NCI-H2171 treated with DMSO at 0.1 percent for 48 hours (cell line): ENCODE measurements at regions not wholly inside any gene's neighbourhood (a gene's known extent, or its start where the extent isn't known, plus 50 kb on each side); places are given as distances from the start of the nearest gene placed in this dataset.
A peak's percentile ranks its signal among the peaks of the same experiment; 100 is the strongest.

Experiments used
- DNase-seq: peaks from one replicate; lab custom pipeline; 2025; lab: John Stamatoyannopoulos, UW

DNA sequence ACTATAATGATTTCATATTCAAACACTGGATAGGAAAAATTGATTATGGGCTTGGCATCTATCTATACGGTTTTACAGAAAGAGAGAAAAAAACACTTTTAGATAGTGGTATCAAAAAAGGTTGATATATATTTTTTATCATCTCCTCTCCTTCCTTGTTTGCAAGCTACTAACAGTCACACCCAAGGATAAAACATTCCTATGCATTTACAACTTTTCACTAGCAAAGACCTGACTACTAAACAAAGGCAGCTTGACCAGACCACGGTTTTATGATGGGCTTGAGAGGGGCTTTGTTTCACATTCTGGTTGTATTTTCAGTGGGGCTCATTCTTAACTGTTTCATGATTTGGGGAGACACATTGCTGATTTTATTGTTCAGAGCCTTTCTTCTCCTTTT, 477.6 kb upstream of the CITED2 start:
- DNase-seq = no peak

DNA sequence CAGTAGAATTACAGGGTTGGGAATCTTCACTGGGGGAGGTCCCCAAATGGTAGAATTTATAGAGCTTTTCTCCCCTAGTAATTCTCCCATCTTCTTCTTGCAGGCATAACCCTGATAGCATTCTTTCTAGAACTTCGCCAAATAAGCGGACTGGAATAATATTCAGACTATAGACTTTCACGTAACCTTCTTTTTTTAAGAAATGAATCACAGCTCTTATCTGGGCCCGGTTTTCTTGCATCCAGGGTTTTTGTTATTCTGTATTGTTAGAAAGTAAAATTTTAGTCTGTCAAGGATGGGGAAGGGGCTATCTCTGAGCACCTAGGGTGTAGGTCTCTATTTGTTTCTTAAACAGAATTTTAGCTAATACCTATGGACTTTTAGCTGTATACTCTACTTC, 476.8 kb upstream of the CITED2 start:
- no peak for DNase-seq

DNA sequence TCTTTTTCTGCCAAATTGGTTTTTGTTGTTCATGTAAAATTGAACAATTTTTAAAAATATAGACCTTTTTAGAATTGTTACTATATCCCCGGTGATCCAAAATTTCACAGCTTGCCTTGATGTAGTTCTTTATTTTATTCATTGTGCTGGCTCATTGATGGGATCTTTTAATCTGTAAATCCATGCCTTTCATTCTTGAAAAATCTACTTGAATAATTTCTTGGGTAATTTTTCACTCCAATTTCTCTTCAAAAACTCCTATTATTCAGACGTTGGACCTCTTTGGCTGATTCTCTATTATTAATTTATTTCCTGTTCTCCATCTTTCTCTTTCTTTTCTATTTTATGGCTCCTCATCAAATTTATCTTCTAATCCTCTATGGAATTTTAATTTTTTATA, 476.1 kb upstream of the CITED2 start:
- no peak for DNase-seq

DNA sequence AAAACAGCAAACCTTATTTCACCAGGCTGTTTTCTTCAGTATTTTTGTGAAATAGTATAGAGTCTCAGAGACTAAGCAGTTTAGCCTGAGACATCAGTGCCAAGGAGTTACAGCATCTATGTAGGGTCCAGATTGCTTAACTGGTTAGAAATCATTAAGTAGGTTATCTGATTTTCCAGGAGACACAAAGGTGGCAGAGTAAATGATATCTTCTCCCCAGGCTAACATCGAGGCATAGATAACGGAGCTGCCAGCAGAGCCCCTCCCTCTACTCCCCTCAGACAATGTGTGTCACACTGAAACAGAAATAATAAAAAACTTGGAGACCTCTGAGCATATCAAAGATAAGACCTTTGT, 473.0 kb upstream of the CITED2 start:
- peak; percentile 70 for DNase-seq

DNA sequence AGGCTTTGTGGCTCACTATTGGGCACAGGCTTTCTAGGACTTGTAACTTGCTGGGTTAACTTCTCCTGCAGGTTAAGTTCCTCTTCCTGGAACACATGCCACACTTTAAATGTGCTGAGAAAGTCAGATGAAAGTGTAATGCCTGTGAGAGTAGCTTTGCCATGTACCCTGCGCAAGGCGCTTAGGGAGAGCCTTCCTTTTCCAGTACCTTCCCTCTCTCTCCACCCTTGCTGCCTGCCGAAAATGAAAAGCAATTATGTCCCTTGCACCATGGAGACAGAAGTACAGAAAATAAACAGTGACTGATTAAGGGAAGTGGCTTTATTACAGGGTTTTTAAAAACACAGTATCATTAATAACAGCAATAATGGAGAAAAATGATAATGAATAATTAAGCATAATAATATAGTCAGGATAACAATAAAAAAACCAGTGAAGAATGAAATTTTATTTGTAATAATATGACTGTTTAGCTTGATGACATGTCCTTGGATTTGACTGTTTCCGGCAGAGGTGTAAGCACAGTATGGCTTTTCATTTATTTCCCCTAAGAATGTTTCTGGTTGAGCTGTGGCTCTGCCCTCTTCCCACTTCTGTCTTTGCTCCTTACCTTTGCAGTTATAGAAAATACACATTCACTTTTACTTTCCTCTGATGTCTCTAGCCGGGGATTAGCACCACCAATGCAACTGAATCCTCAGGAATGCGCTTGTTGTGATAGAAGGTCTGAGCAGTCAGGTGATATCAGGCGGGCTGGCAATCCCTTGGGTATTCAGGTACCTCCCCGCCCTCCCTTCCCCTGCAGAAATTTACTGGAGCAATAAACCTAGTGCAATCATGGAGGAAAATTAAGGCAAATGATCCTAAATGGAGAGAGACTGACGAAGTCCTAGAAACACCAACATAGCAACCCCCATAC, 472.3 kb upstream of the CITED2 start:
- DNase-seq = peak; percentile 72

DNA sequence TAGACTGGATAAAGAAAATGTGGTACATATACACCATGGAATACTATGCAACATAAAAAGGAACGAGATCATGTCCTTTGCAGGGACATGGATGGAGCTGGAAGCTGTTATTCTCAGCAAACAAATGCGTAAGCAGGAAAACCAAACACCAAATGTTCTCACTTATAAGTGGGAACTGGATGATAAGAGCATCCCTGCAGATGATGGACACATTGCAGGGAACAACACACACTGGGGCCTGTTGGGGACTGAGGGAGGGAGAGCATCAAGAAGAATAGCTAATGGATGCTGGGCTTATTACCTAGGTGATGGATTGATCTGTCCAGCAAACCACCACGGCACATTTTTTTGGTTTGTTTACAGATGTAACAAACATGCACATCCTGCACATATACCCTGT, 470.5 kb upstream of the CITED2 start:
- DNase-seq = no peak

DNA sequence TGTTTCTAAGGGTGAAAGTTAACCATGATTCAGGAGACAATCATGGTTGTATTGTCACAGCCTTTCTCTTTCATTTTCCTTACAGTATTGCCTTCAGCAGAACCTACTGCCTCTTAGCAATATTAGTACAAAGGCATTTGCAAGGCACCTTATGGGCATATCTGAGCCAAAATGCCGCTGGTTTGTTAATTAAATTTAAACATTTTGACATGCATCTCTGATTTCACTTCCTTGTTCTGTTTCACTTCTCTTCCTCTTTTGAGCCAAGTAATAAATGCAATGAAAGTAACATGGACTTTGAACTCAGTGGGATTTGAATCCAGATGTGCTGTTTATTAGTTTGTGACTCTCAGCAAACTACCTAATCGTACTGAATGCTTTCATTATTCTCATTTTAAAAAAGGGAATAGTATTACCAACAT, 467.4 kb upstream of the CITED2 start:
- no peak for DNase-seq

DNA sequence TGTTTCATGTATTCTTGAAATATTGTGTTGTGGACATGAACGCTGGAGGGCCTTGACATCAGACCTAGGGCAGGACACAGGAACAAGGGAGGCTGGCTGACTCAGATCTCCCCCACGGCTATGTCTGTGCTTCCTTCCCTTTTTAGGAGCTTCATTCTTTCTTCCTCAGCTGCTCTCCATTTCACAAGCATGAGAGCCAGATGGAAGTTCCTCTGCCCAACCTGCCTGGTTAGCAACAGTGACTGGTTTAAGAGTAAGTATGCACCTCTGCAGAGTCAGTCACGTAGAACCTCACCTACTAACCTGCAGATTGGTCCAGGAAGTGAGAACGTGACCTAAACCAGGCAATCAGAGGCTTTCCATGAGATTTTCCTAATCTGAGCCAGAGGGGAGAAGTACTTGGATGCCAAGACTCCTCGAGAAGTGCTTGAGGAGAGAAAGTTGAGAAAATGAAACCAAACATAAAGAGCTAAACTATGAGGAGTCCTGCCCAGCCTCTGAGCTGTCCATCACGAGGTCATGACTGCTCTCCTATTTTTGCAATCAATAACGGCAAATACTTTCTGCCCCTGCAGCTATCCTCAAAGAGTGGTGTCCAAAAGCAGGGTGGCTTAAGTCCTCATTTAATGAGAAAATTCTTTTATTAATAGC, 465.2 kb upstream of the CITED2 start:
- DNase-seq = no peak

DNA sequence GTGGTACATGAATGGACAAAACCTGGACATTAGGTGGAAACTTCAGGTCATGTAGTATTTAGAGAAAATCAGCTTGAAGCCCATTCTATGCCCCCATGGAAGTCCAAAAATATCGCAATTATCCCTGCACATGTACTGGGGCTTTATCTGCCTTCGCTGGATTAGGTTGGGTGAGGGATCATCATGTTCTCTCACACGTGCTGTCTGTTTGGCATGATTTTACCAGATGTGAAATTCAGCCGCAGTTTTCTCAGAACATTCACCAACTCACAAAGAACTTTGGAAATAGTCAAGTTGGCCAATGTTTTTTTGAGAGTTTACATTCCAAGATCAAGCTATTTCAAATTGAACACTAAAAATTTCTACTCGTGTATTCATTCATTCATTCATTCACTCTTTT, 459.8 kb upstream of the CITED2 start:
- no peak for DNase-seq

DNA sequence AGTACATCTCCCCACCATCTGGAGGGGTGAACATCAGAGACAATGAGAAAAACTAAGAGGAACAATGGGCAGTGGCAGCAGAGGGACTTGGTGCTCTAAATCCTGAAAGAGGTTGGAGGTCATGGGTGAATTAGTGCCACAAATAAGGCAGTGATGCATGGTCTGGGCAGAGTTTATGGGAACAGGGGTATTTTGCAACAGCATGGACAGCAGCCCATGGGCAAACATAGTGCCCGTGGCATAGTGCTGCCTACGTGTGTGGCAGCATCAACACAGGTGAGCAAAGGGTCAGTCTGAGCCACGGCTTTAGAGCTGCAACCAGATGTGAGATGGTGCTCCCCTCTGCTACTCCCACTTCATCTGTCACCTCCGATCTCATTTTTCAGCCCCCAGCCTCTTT, 459.1 kb upstream of the CITED2 start:
- DNase-seq = no peak

DNA sequence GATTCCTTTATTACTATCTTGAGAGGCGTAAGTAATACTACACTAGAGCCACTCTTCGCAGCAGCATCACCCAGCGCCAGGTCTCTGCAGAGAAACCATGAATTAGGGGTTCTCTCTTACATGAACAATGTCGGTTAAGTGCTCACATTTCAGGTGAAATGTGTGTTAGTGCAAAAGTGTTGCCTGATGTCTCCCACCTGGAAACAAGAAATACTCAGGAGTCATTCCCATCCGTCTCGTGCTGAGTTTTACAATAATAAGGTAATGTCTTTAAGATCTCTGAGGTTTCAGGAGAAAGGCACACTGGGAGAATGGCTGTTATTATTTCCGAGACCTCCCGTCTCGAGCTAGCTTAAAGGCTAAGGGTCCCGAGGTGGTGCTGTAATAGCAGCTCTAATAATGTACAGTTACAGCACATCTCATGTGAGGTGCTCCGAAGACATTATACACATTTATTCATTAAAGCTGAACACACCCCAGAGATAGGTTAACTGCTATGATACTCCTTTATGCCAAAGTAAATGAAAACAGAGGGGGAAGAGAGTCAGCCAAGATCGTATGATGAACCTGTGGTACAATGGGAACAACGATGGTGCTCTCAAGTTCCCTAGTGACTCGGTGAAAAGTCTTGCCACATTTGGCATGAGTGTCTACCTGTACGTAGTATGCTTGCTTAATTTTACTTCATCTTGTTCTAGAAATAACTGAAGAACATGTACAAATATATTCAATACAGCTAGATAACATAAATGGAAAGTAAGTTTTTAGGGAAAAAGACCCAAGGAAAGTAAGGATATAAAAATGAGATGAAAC, 458.3 kb upstream of the CITED2 start:
- DNase-seq = no peak

DNA sequence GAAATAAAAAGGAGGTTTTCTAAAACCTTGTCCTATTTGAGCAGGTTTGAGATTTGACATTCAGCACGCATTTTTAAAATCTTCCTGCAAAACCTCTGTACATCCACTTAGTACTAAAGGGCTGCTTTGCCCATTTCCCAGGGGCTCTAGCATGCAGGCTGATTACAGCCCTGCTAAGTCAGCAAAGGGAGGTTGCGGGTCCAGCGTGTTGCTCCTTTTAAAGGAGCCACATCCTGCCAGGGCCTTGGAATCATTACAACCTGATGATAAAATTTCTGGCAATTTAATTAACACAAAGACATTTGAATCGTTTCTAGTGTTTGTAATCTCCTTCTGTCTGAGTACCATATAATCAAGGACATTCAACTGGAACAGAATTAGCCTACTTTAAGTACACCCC, 455.1 kb upstream of the CITED2 start:
- DNase-seq = no peak

DNA sequence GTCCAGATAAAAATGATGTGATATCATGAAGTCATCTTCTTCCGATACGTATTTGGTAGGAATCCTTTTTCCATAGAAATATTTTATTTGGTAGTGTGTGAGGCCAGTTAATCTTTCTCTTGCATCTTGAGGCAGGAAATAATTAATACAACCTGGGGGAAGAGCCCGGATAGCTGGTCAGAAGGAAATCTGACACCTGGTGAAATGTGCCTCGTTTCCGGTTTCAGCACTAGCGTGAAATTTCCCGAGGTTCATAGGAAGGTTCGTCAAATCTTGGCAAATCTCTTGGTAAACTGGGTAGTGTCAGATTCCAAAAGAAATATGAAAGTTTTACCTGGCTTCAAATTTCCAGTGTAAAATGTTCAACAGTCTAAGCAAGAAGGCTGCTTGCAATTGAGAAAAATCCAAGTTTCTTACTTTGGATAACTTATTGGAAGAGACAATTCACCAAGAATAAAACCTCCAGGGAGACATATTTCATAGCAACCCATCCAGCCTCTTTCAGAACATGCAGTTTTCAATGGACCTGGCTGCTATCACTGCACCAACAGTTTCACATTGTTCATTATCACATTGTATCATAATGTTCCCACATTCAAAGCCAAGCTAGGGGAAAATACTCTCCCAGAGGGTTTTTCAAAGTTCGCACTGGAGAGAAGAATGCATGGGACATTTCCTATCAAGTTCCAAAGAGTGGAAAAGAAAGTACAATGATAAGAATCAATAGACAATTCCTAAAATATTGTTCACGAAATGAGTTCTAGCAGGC, 454.5 kb upstream of the CITED2 start:
- no peak for DNase-seq

DNA sequence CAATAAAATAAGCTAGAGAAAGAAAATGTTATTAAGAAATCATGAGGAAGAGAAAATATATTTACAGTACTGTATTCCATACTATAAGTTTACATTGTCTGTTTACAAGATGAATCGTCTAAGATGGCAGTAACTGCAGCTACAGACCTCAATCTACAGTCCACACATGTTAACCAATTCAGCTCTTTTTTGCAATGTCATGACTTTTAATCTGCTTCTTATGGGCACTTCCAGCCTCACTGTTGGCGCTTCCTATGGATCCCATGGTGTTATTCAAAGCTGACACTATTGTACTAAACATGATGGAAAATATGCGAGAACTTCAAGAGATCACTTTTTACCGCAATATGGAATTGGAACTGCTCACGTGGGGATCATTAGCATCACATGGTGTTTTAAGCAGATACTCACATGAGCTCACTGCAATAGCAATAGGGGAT, 451.5 kb upstream of the CITED2 start:
- DNase-seq = no peak

DNA sequence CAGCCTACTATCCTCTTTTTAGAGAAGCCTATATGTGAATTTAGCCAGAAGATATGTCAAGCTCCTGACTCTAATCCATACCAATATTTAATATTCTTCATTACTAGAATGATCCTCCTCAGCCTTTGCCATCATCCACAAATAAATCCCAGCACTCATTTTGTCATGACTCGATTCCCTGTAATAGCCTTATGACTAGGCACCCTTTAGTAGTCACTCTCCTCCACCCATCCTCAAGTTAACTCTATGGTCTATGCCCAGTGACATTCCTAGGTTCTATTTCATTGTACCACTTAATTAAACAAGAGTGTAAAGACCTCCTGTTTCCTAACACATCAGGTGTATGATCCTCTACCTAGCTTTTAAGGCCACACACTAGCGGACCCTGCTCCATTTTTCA, 450.4 kb upstream of the CITED2 start:
- DNase-seq = no peak

DNA sequence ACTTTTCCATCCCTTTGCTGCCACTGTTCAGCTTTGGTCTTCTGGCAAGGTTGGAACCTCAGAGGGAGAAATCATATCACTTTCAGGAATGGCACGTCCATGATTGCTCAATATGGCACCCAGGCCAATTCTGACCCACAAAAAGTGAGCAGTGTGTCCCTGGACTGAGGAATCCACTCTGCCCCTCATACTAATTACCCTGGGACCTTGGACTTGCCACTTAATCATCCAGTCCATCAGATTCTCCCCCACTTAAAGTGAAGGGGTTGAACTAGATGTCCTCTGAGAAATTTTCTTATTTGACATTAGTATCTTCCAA, 449.3 kb upstream of the CITED2 start:
- DNase-seq = no peak

DNA sequence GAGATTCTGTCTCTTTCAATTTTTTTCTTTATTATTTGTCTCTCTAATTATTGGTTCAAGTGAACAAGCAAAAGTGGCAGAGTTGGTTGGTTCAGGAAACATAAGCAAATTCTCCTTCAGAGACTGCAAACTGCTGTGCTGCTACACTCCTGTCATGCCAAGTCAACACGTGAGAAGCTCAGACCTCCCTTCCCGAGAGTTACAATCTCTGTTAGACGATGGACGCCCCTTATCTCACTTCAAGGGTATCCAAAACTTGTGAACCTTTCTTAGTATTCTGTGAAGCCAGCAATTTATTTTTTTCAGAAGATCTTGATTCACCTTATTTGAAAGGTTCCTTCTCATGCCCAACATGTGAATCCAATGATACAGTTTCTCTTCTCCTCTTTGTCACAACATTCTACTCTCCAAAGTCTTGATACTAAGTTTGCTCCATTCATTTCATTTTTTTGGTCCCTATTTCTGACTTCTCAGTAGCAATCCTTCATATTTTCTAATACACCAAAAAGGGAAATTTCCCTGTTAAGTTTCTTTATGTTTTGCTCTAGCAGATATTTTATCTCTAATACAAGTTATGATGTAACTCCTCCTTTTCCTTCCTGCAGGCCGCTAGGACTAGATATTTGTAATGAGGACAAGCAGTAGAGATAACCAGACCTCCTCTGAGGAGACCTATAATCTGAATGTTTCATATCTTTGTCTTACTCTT, 448.8 kb upstream of the CITED2 start:
- no peak for DNase-seq

DNA sequence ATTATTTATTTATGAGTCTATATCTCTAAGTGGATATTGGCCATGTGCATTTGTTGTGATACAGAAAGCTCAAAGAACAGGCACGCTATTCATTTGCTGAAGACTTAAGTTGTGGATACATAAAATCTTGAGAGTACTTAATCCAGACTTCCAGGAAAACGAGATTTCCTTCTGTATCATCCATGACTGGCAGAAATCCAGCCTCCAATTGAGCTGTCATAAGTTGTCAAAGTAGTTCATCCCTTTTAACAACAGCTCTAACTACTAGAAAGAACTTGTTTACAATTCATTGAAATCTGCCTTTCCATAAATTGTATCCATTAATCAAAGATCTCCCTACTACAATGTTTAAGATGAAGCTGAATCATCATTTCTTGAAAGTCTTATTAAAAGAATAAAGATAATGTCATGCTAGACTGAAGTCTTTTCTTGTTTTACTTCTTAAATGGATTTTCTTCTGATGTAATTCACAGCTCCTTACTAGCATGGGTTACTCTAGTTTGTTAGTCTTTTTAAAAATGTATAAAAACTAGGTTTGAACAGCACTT, 447.3 kb upstream of the CITED2 start:
- DNase-seq = no peak

DNA sequence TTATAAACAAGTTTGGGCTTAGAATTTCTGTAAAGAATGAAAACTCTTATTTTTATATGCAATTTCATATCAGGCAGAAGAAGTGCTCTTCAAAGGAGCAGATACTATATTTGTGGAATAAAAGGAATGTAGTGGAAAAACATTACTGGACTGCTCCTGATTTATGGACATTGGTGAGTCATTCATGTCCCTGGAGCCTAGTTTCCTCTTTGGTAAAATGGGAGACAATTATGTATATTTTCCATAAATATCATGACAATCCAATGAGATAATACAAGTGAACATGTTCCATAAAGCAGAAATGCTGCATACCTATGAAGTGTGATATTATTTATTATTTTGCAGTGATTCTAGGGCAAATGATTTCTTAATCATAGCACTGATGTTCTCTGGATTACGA, 445.8 kb upstream of the CITED2 start:
- DNase-seq = no peak

DNA sequence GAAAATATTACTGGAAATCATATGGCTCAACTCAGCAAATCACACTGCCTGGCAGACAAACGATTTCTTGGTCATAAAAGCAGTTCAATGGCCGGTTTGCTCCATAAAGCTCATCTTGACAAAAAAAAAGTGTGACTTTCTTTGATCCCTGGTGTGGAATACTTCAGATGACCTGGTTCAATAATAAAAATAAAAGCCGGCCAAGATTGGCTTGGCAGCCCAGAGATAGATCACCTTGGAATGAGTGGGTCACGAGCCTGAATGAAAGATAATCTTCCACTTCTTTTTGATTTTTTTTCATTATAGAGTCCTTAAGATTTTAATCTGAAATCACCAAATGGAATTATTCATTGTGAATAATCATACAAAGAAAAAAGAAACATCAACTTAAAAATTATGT, 445.3 kb upstream of the CITED2 start:
- DNase-seq = no peak

DNA sequence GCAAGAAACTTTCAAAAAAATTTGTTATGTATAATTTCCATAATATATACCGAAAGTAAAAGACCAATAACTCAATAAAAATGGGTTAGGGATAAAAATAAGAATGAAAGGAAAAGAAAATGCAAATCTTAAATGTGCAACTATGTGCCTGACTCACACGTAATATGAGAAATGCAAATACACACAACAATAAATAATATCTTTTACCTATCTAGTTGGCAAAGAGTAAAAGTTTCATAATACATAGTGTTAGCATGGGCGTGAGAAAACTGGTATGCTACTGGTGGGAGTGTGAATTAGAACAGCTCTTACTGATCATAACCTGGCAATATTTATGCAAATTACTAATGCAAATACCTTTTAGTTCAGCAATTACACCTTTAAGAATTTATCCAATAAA, 438.5 kb upstream of the CITED2 start:
- DNase-seq = no peak
